Pons (tissue), 1 donor: ENCODE measurements at regions not wholly inside any gene's neighbourhood (a gene's known extent, or its start where the extent isn't known, plus 50 kb on each side); places are given as distances from the start of the nearest gene placed in this dataset.

Experiments
- DNase-seq: peaks from one replicate; pipeline ENCODE4 v3.0.0-alpha.2; 2016; ENCODE audit warnings: low spot score

- DNase-seq = no peak
Observed at GRCh38 chr5:40041452-40041851, 616.7 kb upstream of the DAB2 start.

GRCh38 chr5:40037713-40038112 is 612.9 kb upstream of the DAB2 start:
- DNase-seq = no peak

- no peak for DNase-seq
Observed at GRCh38 chr5:40034441-40034840, 609.7 kb upstream of the DAB2 start.

GRCh38 chr5:40033411-40033810 is 608.6 kb upstream of the DAB2 start:
- DNase-seq = no peak

- DNase-seq = no peak
Observed at GRCh38 chr5:40033009-40033408, 608.2 kb upstream of the DAB2 start.

- no peak for DNase-seq
Observed at GRCh38 chr5:40030661-40031060, 605.9 kb upstream of the DAB2 start.

- no peak for DNase-seq
Observed at GRCh38 chr5:40029711-40030495, 605.1 kb upstream of the DAB2 start.

GRCh38 chr5:40027400-40027799 is 602.6 kb upstream of the DAB2 start:
- no peak for DNase-seq

GRCh38 chr5:40025586-40025985 is 600.8 kb upstream of the DAB2 start:
- DNase-seq = no peak

GRCh38 chr5:40022057-40022456 is 597.3 kb upstream of the DAB2 start:
- no peak for DNase-seq

- DNase-seq = no peak
Observed at GRCh38 chr5:40021007-40021406, 596.2 kb upstream of the DAB2 start.

GRCh38 chr5:40017918-40018317 is 593.1 kb upstream of the DAB2 start:
- DNase-seq = no peak

GRCh38 chr5:40017135-40017534 is 592.4 kb upstream of the DAB2 start:
- no peak for DNase-seq

GRCh38 chr5:40010436-40010835 is 585.7 kb upstream of the DAB2 start:
- DNase-seq = no peak

- no peak for DNase-seq
Observed at GRCh38 chr5:40006260-40006659, 581.5 kb upstream of the DAB2 start.

GRCh38 chr5:40001796-40002195 is 577.0 kb upstream of the DAB2 start:
- no peak for DNase-seq

GRCh38 chr5:39998518-39998917 is 573.7 kb upstream of the DAB2 start:
- DNase-seq = no peak

- no peak for DNase-seq
Observed at GRCh38 chr5:39995990-39996389, 571.2 kb upstream of the DAB2 start.

GRCh38 chr5:39992617-39993202 is 567.9 kb upstream of the DAB2 start:
- DNase-seq = no peak

GRCh38 chr5:39986614-39987013 is 561.8 kb upstream of the DAB2 start:
- no peak for DNase-seq

- no peak for DNase-seq
Observed at GRCh38 chr5:39980056-39980455, 555.3 kb upstream of the DAB2 start.

GRCh38 chr5:39977066-39977655 is 552.4 kb upstream of the DAB2 start:
- DNase-seq = no peak

- DNase-seq = no peak
Observed at GRCh38 chr5:39970117-39970798, 545.5 kb upstream of the DAB2 start.
